KMS-11 (cell line): ENCODE measurements at regions not wholly inside any gene's neighbourhood (a gene's known extent, or its start where the extent isn't known, plus 50 kb on each side); places are given as distances from the start of the nearest gene placed in this dataset.

Experiments used
- H2AFZ ChIP-seq: fragments of 200-600 bp; sonication (generic); 2 replicates; pipeline ENCODE4 v1.6.1; 2016; ENCODE audit warnings: antibody characterized with exemption, mixed run types, low read depth
- H3K27ac ChIP-seq: fragments of 200-600 bp; sonication (generic); 2 replicates; pipeline ENCODE4 v1.6.1; 2016; ENCODE audit warnings: mild to moderate bottlenecking, mixed run types
- H3K27me3 ChIP-seq: fragments of 200-600 bp; sonication (generic); 2 replicates; pipeline ENCODE4 v1.6.1; 2017; ENCODE audit warnings: mild to moderate bottlenecking, low read depth, mixed run types, moderate library complexity; ENCODE audit not compliant: insufficient read depth
- H3K36me3 ChIP-seq: fragments of 200-600 bp; sonication (generic); 2 replicates; pipeline ENCODE4 v1.6.1; 2017; ENCODE audit warnings: mild to moderate bottlenecking, mixed run types; ENCODE audit not compliant: insufficient read depth
- H3K4me1 ChIP-seq: fragments of 200-600 bp; sonication (generic); 2 replicates; pipeline ENCODE4 v1.6.1; 2016; ENCODE audit warnings: mild to moderate bottlenecking, low read depth, mixed run types; ENCODE audit not compliant: poor library complexity, severe bottlenecking
- H3K4me2 ChIP-seq: fragments of 200-600 bp; sonication (generic); 2 replicates; pipeline ENCODE4 v1.7.0; 2016; ENCODE audit warnings: mild to moderate bottlenecking, mixed run types
- H3K4me3 ChIP-seq: fragments of 200-600 bp; sonication (generic); IDR thresholded peaks from 2 replicates; pipeline ENCODE4 v1.6.1; 2017; ENCODE audit warnings: low read depth, low read length, mixed read lengths; ENCODE audit not compliant: insufficient read depth
- H3K79me2 ChIP-seq: fragments of 200-600 bp; sonication (generic); 2 replicates; pipeline ENCODE4 v1.6.1; 2016; ENCODE audit warnings: low read depth, mixed run types; ENCODE audit not compliant: insufficient read depth
- H3K9ac ChIP-seq: fragments of 200-600 bp; sonication (generic); 2 replicates; pipeline ENCODE4 v1.6.1; 2016; ENCODE audit warnings: mild to moderate bottlenecking, mixed run types
- H4K20me1 ChIP-seq: fragments of 200-600 bp; sonication (generic); 2 replicates; pipeline ENCODE4 v1.6.1; 2016; ENCODE audit warnings: mild to moderate bottlenecking, mixed run types; ENCODE audit not compliant: insufficient read depth
- CTCF ChIP-seq: fragments of 200-600 bp; sonication (generic); conservative IDR thresholded peaks from 2 replicates; pipeline ENCODE4 v1.6.1; 2017; ENCODE audit warnings: low read depth, mild to moderate bottlenecking, antibody characterized with exemption, low read length, moderate library complexity, mixed read lengths

GRCh38 chr5:148905541-148905940, 79.1 kb downstream of the ADRB2 start:
- no peak for TF ChIP-seq CTCF
- H3K4me3 ChIP-seq: no peak overlapping the region
- no peak overlapping the region for H3K27ac ChIP-seq
- H3K4me2 ChIP-seq: no peak overlapping the region
- no peaks in the 10 kb centered on the region for H4K20me1 ChIP-seq
- H3K4me1 ChIP-seq: no peaks in the 10 kb centered on the region
- H2AFZ ChIP-seq: no peak overlapping the region
- no peaks in the 10 kb centered on the region for H3K36me3 ChIP-seq
- no peaks in the 10 kb centered on the region for H3K79me2 ChIP-seq
- no peaks in the 10 kb centered on the region for H3K27me3 ChIP-seq
- no peak overlapping the region for H3K9ac ChIP-seq

- Histone ChIP-seq H3K9ac (no peak overlapping the region), H3K27ac (no peak overlapping the region), H2AFZ (no peak overlapping the region), H3K27me3 (no peaks in the 10 kb centered on the region), H3K4me2 (no peak overlapping the region), H3K79me2 (no peaks in the 10 kb centered on the region), H3K4me3 (no peak overlapping the region), H3K36me3 (no peaks in the 10 kb centered on the region), H4K20me1 (no peaks in the 10 kb centered on the region), H3K4me1 (no peaks in the 10 kb centered on the region)
- no peak for TF ChIP-seq CTCF
These were observed 80.6 kb downstream of the ADRB2 start for GRCh38 chr5:148906968-148907367.

- H3K27me3 ChIP-seq: no peaks in the 10 kb centered on the region
- H3K4me3 ChIP-seq: no peak overlapping the region
- no peak overlapping the region for H3K4me2 ChIP-seq
- no peak overlapping the region for H2AFZ ChIP-seq
- H4K20me1 ChIP-seq: no peaks in the 10 kb centered on the region
- H3K9ac ChIP-seq: no peak overlapping the region
- no peaks in the 10 kb centered on the region for H3K4me1 ChIP-seq
- no peaks in the 10 kb centered on the region for H3K79me2 ChIP-seq
- no peaks in the 10 kb centered on the region for H3K36me3 ChIP-seq
- no peak overlapping the region for H3K27ac ChIP-seq
- TF ChIP-seq CTCF: no peak
These were observed 82.6 kb downstream of the ADRB2 start for GRCh38 chr5:148909040-148909439.

GRCh38 chr5:148909766-148910165, 83.4 kb downstream of the ADRB2 start:
- H2AFZ ChIP-seq: no peak overlapping the region
- no peaks in the 10 kb centered on the region for H4K20me1 ChIP-seq
- H3K4me2 ChIP-seq: no peak overlapping the region
- no peak overlapping the region for H3K27ac ChIP-seq
- H3K27me3 ChIP-seq: no peaks in the 10 kb centered on the region
- no peak overlapping the region for H3K4me3 ChIP-seq
- no peaks in the 10 kb centered on the region for H3K79me2 ChIP-seq
- TF ChIP-seq CTCF: no peak
- H3K9ac ChIP-seq: no peak overlapping the region
- H3K36me3 ChIP-seq: no peaks in the 10 kb centered on the region
- no peaks in the 10 kb centered on the region for H3K4me1 ChIP-seq

GRCh38 chr5:148910216-148910615, 83.8 kb downstream of the ADRB2 start:
- no peak overlapping the region for H3K4me3 ChIP-seq
- H3K9ac ChIP-seq: no peak overlapping the region
- no peaks in the 10 kb centered on the region for H3K4me1 ChIP-seq
- no peak for TF ChIP-seq CTCF
- H3K79me2 ChIP-seq: no peaks in the 10 kb centered on the region
- no peak overlapping the region for H2AFZ ChIP-seq
- H3K4me2 ChIP-seq: no peak overlapping the region
- no peaks in the 10 kb centered on the region for H4K20me1 ChIP-seq
- no peak overlapping the region for H3K27ac ChIP-seq
- H3K36me3 ChIP-seq: no peaks in the 10 kb centered on the region
- no peaks in the 10 kb centered on the region for H3K27me3 ChIP-seq
